ENCODE measurements at regions not wholly inside any gene's neighbourhood (a gene's known extent, or its start where the extent isn't known, plus 50 kb on each side); places are given as distances from the start of the nearest gene placed in this dataset.

DNA sequence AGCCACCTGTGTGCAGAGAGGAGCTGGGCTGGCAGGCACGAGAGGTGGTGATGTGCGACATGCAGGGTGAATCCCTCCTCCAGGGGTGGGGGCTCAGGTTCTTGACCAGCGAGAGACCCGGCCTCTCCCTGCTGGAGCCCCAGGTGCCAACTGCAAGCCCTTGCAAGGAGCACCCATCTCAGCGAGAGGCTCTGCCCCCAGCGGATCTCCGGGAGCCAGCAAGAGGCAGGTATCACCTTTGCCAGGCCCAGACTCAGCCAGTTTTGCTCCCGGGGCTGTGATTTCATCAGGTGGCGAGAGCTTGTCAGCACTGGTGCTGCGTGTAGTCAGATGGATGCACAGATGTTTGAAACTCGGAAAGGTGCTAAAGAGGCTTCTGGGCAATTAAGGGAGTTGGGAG, 87.7 kb downstream of the TFAP2C start:
- no peaks in the 10 kb centered on the region for H3K36me3 ChIP-seq (ENCODE audit: insufficient read depth, low read length)
- peak; percentile 44 for DNase-seq
- no peaks in the 10 kb centered on the region for H3K9me2 ChIP-seq (replicated peaks; ENCODE audit: insufficient read depth, low read length)
- no peaks in the 10 kb centered on the region for H4K20me1 ChIP-seq (ENCODE audit: insufficient read depth, low read depth, low read length)
- no peaks in the 10 kb centered on the region for H3K79me2 ChIP-seq (ENCODE audit: low read length)
- H3K4me1 ChIP-seq (ENCODE audit: low read length) = peaks cover 8% of the 10 kb centered on the region
- no peak overlapping the region for H3K27ac ChIP-seq (ENCODE audit: low read length)
- H3K9ac ChIP-seq (ENCODE audit: low read length) = no peak overlapping the region
- H3K9me3 ChIP-seq (ENCODE audit: low read length) = no peaks in the 10 kb centered on the region
- H3K4me3 ChIP-seq (ENCODE audit: low read length) = no peak overlapping the region
- H2AFZ ChIP-seq (ENCODE audit: low read length) = no peak overlapping the region
- H3K27me3 ChIP-seq (ENCODE audit: low read length) = no peaks in the 10 kb centered on the region
- no peak overlapping the region for H3K4me2 ChIP-seq (ENCODE audit: low read depth, low read length, poor library complexity, severe bottlenecking)

DNA sequence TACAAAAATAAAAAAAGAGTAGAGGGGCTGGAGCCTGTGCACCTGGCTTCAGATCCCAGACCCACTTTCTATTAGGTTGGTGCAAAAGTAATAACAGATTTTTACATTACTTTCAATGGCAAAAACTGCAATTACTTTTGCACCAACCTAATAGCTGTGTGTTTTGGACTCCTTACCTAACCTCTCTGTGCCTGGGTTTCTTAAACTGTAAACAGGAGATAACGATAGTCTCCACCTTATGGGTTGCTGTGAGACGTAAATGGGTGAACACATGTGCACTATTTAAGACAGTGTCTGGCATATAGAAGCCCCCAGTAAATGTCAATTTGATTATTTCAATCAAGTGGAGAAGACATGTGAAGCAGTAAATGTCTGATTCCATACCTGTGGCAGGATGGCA, 89.7 kb downstream of the TFAP2C start:
- Histone ChIP-seq H2AFZ (ENCODE audit: low read length) (no peak overlapping the region), H3K27ac (ENCODE audit: low read length) (no peak overlapping the region), H3K4me3 (ENCODE audit: low read length) (no peak overlapping the region), H3K4me2 (ENCODE audit: low read depth, low read length, poor library complexity, severe bottlenecking) (no peak overlapping the region), H3K9me3 (ENCODE audit: low read length) (no peaks in the 10 kb centered on the region), H3K27me3 (ENCODE audit: low read length) (no peaks in the 10 kb centered on the region), H3K36me3 (ENCODE audit: insufficient read depth, low read length) (no peaks in the 10 kb centered on the region), H3K9ac (ENCODE audit: low read length) (no peak overlapping the region), H4K20me1 (ENCODE audit: insufficient read depth, low read depth, low read length) (no peaks in the 10 kb centered on the region), H3K4me1 (ENCODE audit: low read length) (peaks cover 21% of the 10 kb centered on the region), H3K79me2 (ENCODE audit: low read length) (no peaks in the 10 kb centered on the region), H3K9me2 (replicated peaks; ENCODE audit: insufficient read depth, low read length) (no peaks in the 10 kb centered on the region)
- no peak for DNase-seq

DNA sequence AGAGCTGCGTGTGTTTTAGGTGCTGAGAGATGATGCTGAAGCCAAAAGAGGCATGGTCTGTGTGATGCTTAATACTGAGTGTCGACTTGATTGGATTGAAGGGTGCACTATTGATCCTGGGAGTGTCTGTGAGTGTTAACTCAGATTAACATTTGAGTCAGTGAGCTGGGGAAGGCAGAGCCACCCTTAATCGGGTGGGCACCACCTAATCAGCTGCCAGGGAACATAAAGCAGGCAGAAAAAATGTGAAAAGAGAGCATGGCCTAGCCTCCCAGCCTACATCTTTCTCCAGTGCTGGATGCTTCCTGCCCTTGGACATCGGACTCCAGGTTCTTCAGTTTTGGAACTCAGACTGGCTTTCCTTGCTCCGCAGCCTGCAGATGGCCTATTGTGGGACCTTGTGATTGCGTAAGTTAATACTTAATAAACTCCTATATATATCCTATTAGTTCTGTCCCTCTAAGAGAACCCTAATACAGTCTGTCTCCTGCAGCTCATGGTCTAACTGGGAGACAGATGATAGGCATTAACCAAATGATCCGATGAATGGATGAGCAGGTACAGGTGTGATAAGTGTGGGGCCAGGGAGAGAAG, 91.6 kb downstream of the TFAP2C start:
- no peaks in the 10 kb centered on the region for H3K27me3 ChIP-seq (ENCODE audit: low read length)
- no peak overlapping the region for H2AFZ ChIP-seq (ENCODE audit: low read length)
- DNase-seq = no peak
- no peaks in the 10 kb centered on the region for H3K79me2 ChIP-seq (ENCODE audit: low read length)
- H3K9ac ChIP-seq (ENCODE audit: low read length) = no peak overlapping the region
- H3K36me3 ChIP-seq (ENCODE audit: insufficient read depth, low read length) = no peaks in the 10 kb centered on the region
- H3K4me2 ChIP-seq (ENCODE audit: low read depth, low read length, poor library complexity, severe bottlenecking) = no peak overlapping the region
- H3K9me3 ChIP-seq (ENCODE audit: low read length) = no peaks in the 10 kb centered on the region
- H3K9me2 ChIP-seq (replicated peaks; ENCODE audit: insufficient read depth, low read length) = no peaks in the 10 kb centered on the region
- H3K4me1 ChIP-seq (ENCODE audit: low read length) = peaks cover 21% of the 10 kb centered on the region
- H4K20me1 ChIP-seq (ENCODE audit: insufficient read depth, low read depth, low read length) = no peaks in the 10 kb centered on the region
- H3K4me3 ChIP-seq (ENCODE audit: low read length) = no peak overlapping the region
- H3K27ac ChIP-seq (ENCODE audit: low read length) = no peak overlapping the region

DNA sequence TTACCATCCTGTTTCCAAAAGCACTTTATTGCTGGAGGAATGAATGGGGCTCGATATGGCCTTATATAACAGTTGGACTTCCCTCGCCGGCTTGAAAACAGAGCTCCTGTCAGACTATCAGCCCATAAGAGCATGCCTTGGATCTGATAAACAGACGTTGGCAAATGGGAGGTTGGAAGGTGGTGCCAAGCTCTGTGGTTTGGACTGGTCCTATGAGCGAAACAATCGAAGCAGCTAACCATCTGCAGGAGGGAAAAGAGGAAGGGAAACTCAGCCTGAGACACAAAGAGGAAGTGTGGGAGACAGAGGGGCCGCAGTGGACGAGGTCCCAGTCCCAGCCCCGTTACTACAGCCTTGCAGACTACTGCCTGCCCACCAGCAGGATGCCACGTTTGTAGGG, 92.9 kb downstream of the TFAP2C start:
- Histone ChIP-seq H4K20me1 (ENCODE audit: insufficient read depth, low read depth, low read length) (no peaks in the 10 kb centered on the region), H3K27ac (ENCODE audit: low read length) (0 out of 2 replicates have a peak overlapping the region, but pooled peaks have one; percentile 6), H3K4me2 (ENCODE audit: low read depth, low read length, poor library complexity, severe bottlenecking) (peak overlapping the region; percentile 55), H3K4me1 (ENCODE audit: low read length) (peaks cover 21% of the 10 kb centered on the region), H3K9ac (ENCODE audit: low read length) (no peak overlapping the region), H3K79me2 (ENCODE audit: low read length) (no peaks in the 10 kb centered on the region), H3K9me3 (ENCODE audit: low read length) (no peaks in the 10 kb centered on the region), H2AFZ (ENCODE audit: low read length) (peak overlapping the region; percentile 75; the same call in 1 of the 2 replicates), H3K27me3 (ENCODE audit: low read length) (no peaks in the 10 kb centered on the region), H3K9me2 (replicated peaks; ENCODE audit: insufficient read depth, low read length) (no peaks in the 10 kb centered on the region), H3K4me3 (ENCODE audit: low read length) (peak overlapping the region; percentile 32; the same call in 1 of the 2 replicates), H3K36me3 (ENCODE audit: insufficient read depth, low read length) (no peaks in the 10 kb centered on the region)
- peak; percentile 91 for DNase-seq

DNA sequence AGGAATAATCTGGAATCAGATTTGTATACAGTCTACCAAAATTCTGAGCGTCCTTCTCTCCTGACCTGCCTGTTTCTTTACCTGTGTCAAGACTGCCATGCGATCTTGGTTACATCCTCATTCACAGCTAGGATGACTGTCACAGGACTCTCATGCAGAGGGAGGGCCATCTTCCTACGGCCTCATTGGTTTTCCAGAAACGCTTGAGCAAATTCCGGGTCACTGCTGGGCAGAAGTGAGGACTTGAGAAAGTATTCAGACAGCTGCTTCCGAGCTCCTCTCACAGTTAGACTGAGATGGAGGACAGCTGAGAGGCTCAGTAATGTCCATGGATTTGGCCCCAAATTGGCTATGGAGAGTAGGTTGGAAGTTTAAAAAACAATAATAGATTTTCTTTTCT, 94.2 kb downstream of the TFAP2C start:
- Histone ChIP-seq H3K9me2 (replicated peaks; ENCODE audit: insufficient read depth, low read length) (no peaks in the 10 kb centered on the region), H2AFZ (ENCODE audit: low read length) (no peak overlapping the region), H3K4me3 (ENCODE audit: low read length) (no peak overlapping the region), H4K20me1 (ENCODE audit: insufficient read depth, low read depth, low read length) (no peaks in the 10 kb centered on the region), H3K9ac (ENCODE audit: low read length) (no peak overlapping the region), H3K4me1 (ENCODE audit: low read length) (peaks cover 21% of the 10 kb centered on the region), H3K79me2 (ENCODE audit: low read length) (no peaks in the 10 kb centered on the region), H3K9me3 (ENCODE audit: low read length) (no peaks in the 10 kb centered on the region), H3K27me3 (ENCODE audit: low read length) (no peaks in the 10 kb centered on the region), H3K4me2 (ENCODE audit: low read depth, low read length, poor library complexity, severe bottlenecking) (no peak overlapping the region), H3K27ac (ENCODE audit: low read length) (no peak overlapping the region), H3K36me3 (ENCODE audit: insufficient read depth, low read length) (no peaks in the 10 kb centered on the region)
- DNase-seq = no peak

DNA sequence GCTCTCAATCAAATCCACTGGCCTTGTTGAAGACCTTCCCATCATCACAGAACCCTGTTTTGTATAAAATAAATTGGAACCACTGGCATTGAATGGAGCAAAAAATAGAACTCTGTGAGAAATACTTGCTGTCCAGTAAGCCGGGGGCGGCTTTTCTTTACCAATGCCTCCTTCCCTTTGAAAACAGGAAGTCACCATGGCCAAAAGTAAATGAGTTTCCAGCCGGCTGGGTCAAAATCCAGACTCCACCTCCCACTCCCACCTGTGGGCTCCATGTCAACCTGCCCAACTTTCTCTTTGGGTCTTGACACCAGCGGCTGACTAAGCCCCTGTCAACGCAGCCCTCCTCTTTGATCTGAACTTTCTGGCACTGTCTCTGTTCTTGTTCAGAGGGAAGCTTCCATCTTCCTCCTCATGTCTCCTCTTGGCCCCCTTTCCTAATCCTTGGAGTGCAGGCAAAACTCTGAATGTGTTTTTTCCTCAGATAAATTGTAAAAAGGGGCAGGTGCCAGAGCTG, 95.2 kb downstream of the TFAP2C start:
- no peaks in the 10 kb centered on the region for H3K27me3 ChIP-seq (ENCODE audit: low read length)
- H3K9me3 ChIP-seq (ENCODE audit: low read length) = no peaks in the 10 kb centered on the region
- no peaks in the 10 kb centered on the region for H3K9me2 ChIP-seq (replicated peaks; ENCODE audit: insufficient read depth, low read length)

DNA sequence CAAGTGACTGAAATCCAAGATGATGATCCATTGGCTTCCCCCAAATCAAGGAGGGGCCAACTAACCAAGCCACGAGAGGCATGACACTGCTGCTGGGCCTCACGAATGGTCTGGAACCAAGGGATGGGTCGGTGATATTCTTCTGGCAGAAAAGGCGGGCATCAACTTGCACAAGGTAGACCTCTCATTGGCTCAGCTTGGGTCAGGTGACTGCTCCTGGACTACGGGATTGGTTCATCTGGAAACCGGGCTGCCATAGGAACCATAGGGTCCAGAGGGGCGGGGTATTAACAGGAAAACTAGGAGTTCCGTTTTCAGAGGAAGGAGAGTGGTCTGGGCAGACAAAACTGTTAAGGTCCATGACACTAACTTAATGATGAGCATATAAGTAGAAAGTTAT, 100.9 kb downstream of the TFAP2C start:
- no peak overlapping the region for H3K4me2 ChIP-seq (ENCODE audit: low read depth, low read length, poor library complexity, severe bottlenecking)
- no peaks in the 10 kb centered on the region for H3K36me3 ChIP-seq (ENCODE audit: insufficient read depth, low read length)
- no peak overlapping the region for H3K4me3 ChIP-seq (ENCODE audit: low read length)
- peak; percentile 49 for DNase-seq
- H3K27ac ChIP-seq (ENCODE audit: low read length) = no peak overlapping the region
- peaks cover 2% of the 10 kb centered on the region; the same call in 1 of the 2 replicates for H3K27me3 ChIP-seq (ENCODE audit: low read length)
- no peaks in the 10 kb centered on the region for H3K4me1 ChIP-seq (ENCODE audit: low read length)
- no peak overlapping the region for H3K9ac ChIP-seq (ENCODE audit: low read length)
- H2AFZ ChIP-seq (ENCODE audit: low read length) = no peak overlapping the region
- no peaks in the 10 kb centered on the region for H4K20me1 ChIP-seq (ENCODE audit: insufficient read depth, low read depth, low read length)
- no peaks in the 10 kb centered on the region for H3K9me3 ChIP-seq (ENCODE audit: low read length)
- no peaks in the 10 kb centered on the region for H3K9me2 ChIP-seq (replicated peaks; ENCODE audit: insufficient read depth, low read length)
- H3K79me2 ChIP-seq (ENCODE audit: low read length) = no peaks in the 10 kb centered on the region

More for the DNA sequence above, 95.2 kb downstream of the TFAP2C start:
- H3K4me3 ChIP-seq (ENCODE audit: low read length) = no peak overlapping the region
- no peaks in the 10 kb centered on the region for H3K36me3 ChIP-seq (ENCODE audit: insufficient read depth, low read length)
- H3K79me2 ChIP-seq (ENCODE audit: low read length) = no peaks in the 10 kb centered on the region
- H4K20me1 ChIP-seq (ENCODE audit: insufficient read depth, low read depth, low read length) = no peaks in the 10 kb centered on the region
- DNase-seq = no peak
- peaks cover 21% of the 10 kb centered on the region for H3K4me1 ChIP-seq (ENCODE audit: low read length)
- no peak overlapping the region for H3K27ac ChIP-seq (ENCODE audit: low read length)
- H2AFZ ChIP-seq (ENCODE audit: low read length) = no peak overlapping the region
- H3K9ac ChIP-seq (ENCODE audit: low read length) = no peak overlapping the region
- H3K4me2 ChIP-seq (ENCODE audit: low read depth, low read length, poor library complexity, severe bottlenecking) = no peak overlapping the region

DNA sequence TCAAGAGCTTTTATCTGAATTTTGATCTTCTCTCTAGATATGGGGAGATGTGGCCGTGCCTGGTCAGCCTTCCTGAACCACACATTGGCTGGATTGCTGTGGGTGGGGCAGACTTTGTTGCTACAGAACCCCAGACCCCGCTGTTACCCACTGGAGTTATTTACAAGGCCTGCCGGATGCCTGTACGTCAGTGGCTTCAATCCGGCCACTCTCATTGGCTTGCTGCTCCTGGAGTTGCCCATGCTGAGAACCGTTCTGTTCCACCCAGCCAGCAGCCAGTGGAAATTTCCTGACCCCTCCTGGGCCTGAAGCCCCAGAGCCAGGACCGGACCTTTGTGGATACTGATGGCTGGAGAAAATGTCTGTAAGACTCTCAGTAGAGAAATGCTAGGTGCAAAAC, 101.9 kb downstream of the TFAP2C start:
- Histone ChIP-seq H3K9me2 (replicated peaks; ENCODE audit: insufficient read depth, low read length) (no peaks in the 10 kb centered on the region), H3K9me3 (ENCODE audit: low read length) (no peaks in the 10 kb centered on the region), H3K36me3 (ENCODE audit: insufficient read depth, low read length) (no peaks in the 10 kb centered on the region), H3K4me1 (ENCODE audit: low read length) (no peaks in the 10 kb centered on the region), H3K27ac (ENCODE audit: low read length) (no peak overlapping the region), H4K20me1 (ENCODE audit: insufficient read depth, low read depth, low read length) (no peaks in the 10 kb centered on the region), H3K4me3 (ENCODE audit: low read length) (no peak overlapping the region), H3K79me2 (ENCODE audit: low read length) (no peaks in the 10 kb centered on the region), H3K4me2 (ENCODE audit: low read depth, low read length, poor library complexity, severe bottlenecking) (no peak overlapping the region), H3K9ac (ENCODE audit: low read length) (no peak overlapping the region), H2AFZ (ENCODE audit: low read length) (no peak overlapping the region), H3K27me3 (ENCODE audit: low read length) (peaks cover 2% of the 10 kb centered on the region; the same call in 1 of the 2 replicates)
- DNase-seq = no peak

All from Karpas-422 (cell line).